CD4-positive, alpha-beta T cell (primary cell): ENCODE measurements at regions not wholly inside any gene's neighbourhood (a gene's known extent, or its start where the extent isn't known, plus 50 kb on each side); places are given as distances from the start of the nearest gene placed in this dataset.

ENCODE experiments used
- ATAC-seq: fragments of 200-7000 bp; cut with Tn5 transposase; one replicate; pipeline ENCODE4 v1.10.0; 2022; ENCODE audit warnings: mild to moderate bottlenecking; ENCODE audit not compliant: poor library complexity
- CTCF ChIA-PET: fragments of 350-600 bp; sonication (Branson Sonifier 250); formaldehyde crosslinking; loops from one replicate; lab custom pipeline; 2021; ENCODE audit warnings: antibody characterized with exemption, inconsistent platforms; lab: Charles Lee
- POLR2A ChIA-PET: fragments of 350-600 bp; sonication (Branson Sonifier 250); formaldehyde crosslinking; loops from one replicate; lab custom pipeline; 2021; ENCODE audit warnings: antibody characterized with exemption, inconsistent platforms; lab: Charles Lee
- DNase-seq, 14 experiments: peaks; one replicate each; pipeline ENCODE4 v3.0.0-alpha.2; 2013 to 2020; ENCODE audit warnings: mixed read lengths in 2 of 14
- H3K27ac ChIP-seq, 2 donors: one replicate each; pipeline versions ENCODE4 v1.5.1 to v1.7.0; 2013; ENCODE audit warnings: low read length in 2 of 2, low read depth in 1 of 2, mild to moderate bottlenecking in 1 of 2
- H3K27me3 ChIP-seq, 2 experiments: 1 replicate in 1 of 2; 2 replicates in 1 of 2; pipeline versions ENCODE4 v1.6.1 to v1.7.0; 2013; ENCODE audit warnings: low read length in 2 of 2, control low read depth in 1 of 2, mild to moderate bottlenecking in 1 of 2, moderate library complexity in 1 of 2; ENCODE audit not compliant: insufficient read depth in 2 of 2, control insufficient read depth in 1 of 2
- H3K36me3 ChIP-seq: one replicate; pipeline ENCODE4 v1.6.1; 2013; ENCODE audit warnings: low read length, control low read depth; ENCODE audit not compliant: insufficient read depth
- H3K4me1 ChIP-seq: one replicate; pipeline ENCODE4 v1.6.1; 2013; ENCODE audit warnings: low read length, control low read depth; ENCODE audit not compliant: insufficient read depth
- H3K4me3 ChIP-seq: one replicate; pipeline ENCODE4 v1.5.1; 2013; ENCODE audit warnings: mild to moderate bottlenecking, low read length, moderate library complexity
- H3K9me3 ChIP-seq, 2 experiments: 1 replicate in 1 of 2; 2 replicates in 1 of 2; pipeline versions ENCODE4 v1.6.1 to v1.7.0; 2013; ENCODE audit warnings: low read length in 2 of 2, mild to moderate bottlenecking in 2 of 2, control low read depth in 1 of 2, moderate library complexity in 1 of 2; ENCODE audit not compliant: control insufficient read depth in 1 of 2, insufficient read depth in 1 of 2
- H3K27ac Mint-ChIP-seq: one replicate; pipeline ENCODE4 v1.8.0; 2020; ENCODE audit warnings: mixed read lengths
- H3K27me3 Mint-ChIP-seq: one replicate; pipeline ENCODE4 v1.8.0; 2021; ENCODE audit warnings: mixed read lengths
- H3K36me3 Mint-ChIP-seq: one replicate; pipeline ENCODE4 v1.8.0; 2021; ENCODE audit warnings: low read depth, mixed read lengths
- H3K4me1 Mint-ChIP-seq: one replicate; pipeline ENCODE4 v1.8.0; 2021; ENCODE audit warnings: low read depth, mixed read lengths
- H3K4me3 Mint-ChIP-seq: one replicate; pipeline ENCODE4 v1.8.0; 2020; ENCODE audit warnings: mild to moderate bottlenecking, mixed read lengths
- H3K9me3 Mint-ChIP-seq: one replicate; pipeline ENCODE4 v1.8.0; 2020; ENCODE audit warnings: mixed read lengths
- CTCF ChIP-seq: fragments of 200-600 bp; IDR thresholded peaks from one replicate; pipeline ENCODE4 v1.8.0; 2022; ENCODE audit warnings: antibody characterized with exemption, mild to moderate bottlenecking
- intact Hi-C, 2 experiments: fragments of 100-400 bp; cut with DNase I in 1 of 2; cut with micrococcal nuclease in 1 of 2; formaldehyde crosslinking; loops; one replicate each; pipeline versions ENCODE4 v1.15.1 to v1.9.0; 2023 to 2025; cut with DNase I, micrococcal nuclease

- no peak for TF ChIP-seq CTCF
- Mint-ChIP-seq H3K36me3 (no peaks in the 10 kb centered on the region), H3K4me1 (no peaks in the 10 kb centered on the region), H3K9me3 (no peaks in the 10 kb centered on the region), H3K27me3 (peaks cover 14% of the 10 kb centered on the region), H3K27ac (no peak overlapping the region), H3K4me3 (no peak overlapping the region)
- Histone ChIP-seq H3K27ac (no peak overlapping the region), H3K9me3 (no peaks in the 10 kb centered on the region), H3K27me3 (no peaks in the 10 kb centered on the region), H3K4me3 (no peak overlapping the region), H3K4me1 (no peaks in the 10 kb centered on the region), H3K36me3 (no peaks in the 10 kb centered on the region)
- intact Hi-C loops: no loop called here
- no peak for ATAC-seq
- no peak for DNase-seq
- POLR2A ChIA-PET: no interaction called here
- CTCF ChIA-PET: no interaction called here
These were observed 191.3 kb downstream of the ALDH8A1 start for GRCh38 chr6:134758621-134759020.

- Mint-ChIP-seq H3K4me1 (no peaks in the 10 kb centered on the region), H3K4me3 (no peak overlapping the region), H3K27ac (no peak overlapping the region), H3K27me3 (peaks cover 18% of the 10 kb centered on the region), H3K9me3 (no peaks in the 10 kb centered on the region), H3K36me3 (no peaks in the 10 kb centered on the region)
- Histone ChIP-seq H3K4me1 (no peaks in the 10 kb centered on the region), H3K27me3 (no peaks in the 10 kb centered on the region), H3K36me3 (no peaks in the 10 kb centered on the region), H3K9me3 (no peaks in the 10 kb centered on the region), H3K27ac (no peak overlapping the region), H3K4me3 (no peak overlapping the region)
- POLR2A ChIA-PET: no interaction called here
- DNase-seq (no peak), ATAC-seq (no peak)
- CTCF ChIA-PET: no interaction called here
- no peak for TF ChIP-seq CTCF
- intact Hi-C loops: no loop called here
These were observed 192.0 kb downstream of the ALDH8A1 start for GRCh38 chr6:134757911-134758361.

- intact Hi-C loops: no loop called here
- Histone ChIP-seq H3K4me3 (no peak overlapping the region), H3K4me1 (no peaks in the 10 kb centered on the region), H3K27me3 (no peaks in the 10 kb centered on the region), H3K27ac (no peak overlapping the region), H3K9me3 (no peaks in the 10 kb centered on the region), H3K36me3 (no peaks in the 10 kb centered on the region)
- ChIA-PET POLR2A (no interaction called here), CTCF (no interaction called here)
- ATAC-seq (no peak), DNase-seq (no peak)
- H3K4me1 Mint-ChIP-seq: no peaks in the 10 kb centered on the region
- H3K4me3 Mint-ChIP-seq: no peak overlapping the region
- no peak overlapping the region for H3K27ac Mint-ChIP-seq
- no peak for TF ChIP-seq CTCF
- H3K36me3 Mint-ChIP-seq: no peaks in the 10 kb centered on the region
- H3K9me3 Mint-ChIP-seq: no peaks in the 10 kb centered on the region
- peaks cover 20% of the 10 kb centered on the region for H3K27me3 Mint-ChIP-seq
These were observed 193.4 kb downstream of the ALDH8A1 start for GRCh38 chr6:134756374-134757025.
